ENCODE measurements at regions not wholly inside any gene's neighbourhood (a gene's known extent, or its start where the extent isn't known, plus 50 kb on each side); places are given as distances from the start of the nearest gene placed in this dataset.

DNA sequence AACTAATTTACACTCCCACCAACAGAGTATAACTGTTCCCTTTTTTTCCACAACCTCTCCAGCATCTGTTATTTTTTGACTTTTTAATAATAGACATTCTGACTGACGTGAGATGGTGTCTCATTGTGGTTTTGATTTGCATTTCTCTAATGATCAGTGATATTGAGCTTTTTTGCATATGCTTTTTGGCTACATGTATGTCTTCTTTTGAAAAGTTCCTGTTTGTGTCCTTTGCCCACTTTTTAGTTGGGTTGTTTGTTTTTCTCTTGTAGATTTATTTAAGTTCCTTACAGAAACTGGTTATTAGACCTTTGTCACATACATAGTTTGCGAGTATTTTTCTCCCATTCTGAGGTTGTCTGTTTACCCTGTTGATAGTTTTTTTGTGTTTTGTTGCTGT, 375.2 kb downstream of the MATN1 start:
- TF ChIP-seq, protein P1, sequence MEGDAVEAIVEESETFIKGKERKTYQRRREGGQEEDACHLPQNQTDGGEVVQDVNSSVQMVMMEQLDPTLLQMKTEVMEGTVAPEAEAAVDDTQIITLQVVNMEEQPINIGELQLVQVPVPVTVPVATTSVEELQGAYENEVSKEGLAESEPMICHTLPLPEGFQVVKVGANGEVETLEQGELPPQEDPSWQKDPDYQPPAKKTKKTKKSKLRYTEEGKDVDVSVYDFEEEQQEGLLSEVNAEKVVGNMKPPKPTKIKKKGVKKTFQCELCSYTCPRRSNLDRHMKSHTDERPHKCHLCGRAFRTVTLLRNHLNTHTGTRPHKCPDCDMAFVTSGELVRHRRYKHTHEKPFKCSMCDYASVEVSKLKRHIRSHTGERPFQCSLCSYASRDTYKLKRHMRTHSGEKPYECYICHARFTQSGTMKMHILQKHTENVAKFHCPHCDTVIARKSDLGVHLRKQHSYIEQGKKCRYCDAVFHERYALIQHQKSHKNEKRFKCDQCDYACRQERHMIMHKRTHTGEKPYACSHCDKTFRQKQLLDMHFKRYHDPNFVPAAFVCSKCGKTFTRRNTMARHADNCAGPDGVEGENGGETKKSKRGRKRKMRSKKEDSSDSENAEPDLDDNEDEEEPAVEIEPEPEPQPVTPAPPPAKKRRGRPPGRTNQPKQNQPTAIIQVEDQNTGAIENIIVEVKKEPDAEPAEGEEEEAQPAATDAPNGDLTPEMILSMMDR (IDR thresholded peaks at IDR 0.05; ENCODE audit: insufficient read depth, low read length, poor library complexity, severe bottlenecking) = no peak
- Histone ChIP-seq H3K36me3 (ENCODE audit: control insufficient read depth, insufficient read depth, low read length) (no peaks in the 10 kb centered on the region), H3K4me3 (ENCODE audit: low read depth, low read length) (no peak overlapping the region), H3K27me3 (ENCODE audit: control insufficient read depth, insufficient read depth, low read length) (no peaks in the 10 kb centered on the region)
- no peak for DNase-seq (ENCODE audit: low read depth)

DNA sequence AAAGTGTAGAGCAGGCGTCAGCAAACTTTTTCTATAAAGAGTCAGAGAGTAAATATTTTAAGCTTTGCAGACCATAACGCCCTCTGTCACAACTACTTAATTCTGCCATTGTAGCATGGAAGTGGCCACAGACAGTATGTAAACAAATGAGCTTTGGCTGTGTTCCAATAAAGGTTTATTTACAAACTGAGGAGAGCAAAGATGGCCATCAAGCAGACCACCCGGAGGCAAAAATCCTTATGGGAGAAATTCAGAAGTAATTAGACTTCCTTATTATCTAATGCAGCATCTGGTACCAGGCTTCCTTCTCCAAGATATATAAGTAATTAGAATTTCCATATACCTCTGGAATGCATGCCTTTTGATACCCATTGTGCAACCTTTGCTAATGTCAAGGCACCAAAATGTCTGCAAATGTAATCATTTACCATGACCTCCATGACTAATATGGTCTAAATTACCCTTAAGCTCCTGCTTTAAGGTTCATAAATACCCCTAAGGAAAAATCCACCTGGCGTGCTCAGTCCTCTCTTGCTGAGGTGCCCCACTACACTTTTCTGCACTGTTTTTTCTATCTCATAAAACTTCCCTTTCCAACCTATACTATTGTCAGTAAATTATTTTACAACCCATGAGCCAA, 377.8 kb downstream of the MATN1 start:
- peak; percentile 26 for DNase-seq (ENCODE audit: low read depth)

DNA sequence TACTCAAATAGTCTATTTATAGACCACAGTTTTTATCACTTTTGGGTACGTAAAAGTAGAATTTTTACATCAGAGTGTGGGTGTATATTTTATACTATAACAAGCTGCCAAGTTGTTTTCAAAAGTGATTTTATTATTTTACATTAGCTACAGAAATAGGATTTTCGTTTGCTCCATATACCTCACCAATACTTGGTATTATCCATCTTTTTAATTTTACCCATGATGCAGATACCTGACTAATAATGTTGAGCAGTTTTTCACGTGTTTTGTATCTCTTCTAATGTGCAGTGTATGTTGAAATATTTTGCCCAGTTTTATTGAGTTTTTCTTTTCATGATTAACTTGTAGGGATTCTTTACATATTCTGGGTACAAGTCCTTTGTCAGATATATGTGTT, 379.8 kb downstream of the MATN1 start:
- TF ChIP-seq, protein P1 (IDR thresholded peaks at IDR 0.05; ENCODE audit: insufficient read depth, low read length, poor library complexity, severe bottlenecking) = no peak
- peaks cover 14% of the 10 kb centered on the region for H3K27me3 ChIP-seq (ENCODE audit: control insufficient read depth, insufficient read depth, low read length)
- no peak for DNase-seq (ENCODE audit: low read depth)
- H3K36me3 ChIP-seq (ENCODE audit: control insufficient read depth, insufficient read depth, low read length) = no peaks in the 10 kb centered on the region
- H3K4me3 ChIP-seq (ENCODE audit: low read depth, low read length) = no peak overlapping the region

More for the DNA sequence above, 377.8 kb downstream of the MATN1 start:
- H3K27me3 ChIP-seq (ENCODE audit: control insufficient read depth, insufficient read depth, low read length) = peaks cover 14% of the 10 kb centered on the region
- TF ChIP-seq, protein P1 (IDR thresholded peaks at IDR 0.05; ENCODE audit: insufficient read depth, low read length, poor library complexity, severe bottlenecking) = no peak
- H3K36me3 ChIP-seq (ENCODE audit: control insufficient read depth, insufficient read depth, low read length) = no peaks in the 10 kb centered on the region
- H3K4me3 ChIP-seq (ENCODE audit: low read depth, low read length) = no peak overlapping the region

DNA sequence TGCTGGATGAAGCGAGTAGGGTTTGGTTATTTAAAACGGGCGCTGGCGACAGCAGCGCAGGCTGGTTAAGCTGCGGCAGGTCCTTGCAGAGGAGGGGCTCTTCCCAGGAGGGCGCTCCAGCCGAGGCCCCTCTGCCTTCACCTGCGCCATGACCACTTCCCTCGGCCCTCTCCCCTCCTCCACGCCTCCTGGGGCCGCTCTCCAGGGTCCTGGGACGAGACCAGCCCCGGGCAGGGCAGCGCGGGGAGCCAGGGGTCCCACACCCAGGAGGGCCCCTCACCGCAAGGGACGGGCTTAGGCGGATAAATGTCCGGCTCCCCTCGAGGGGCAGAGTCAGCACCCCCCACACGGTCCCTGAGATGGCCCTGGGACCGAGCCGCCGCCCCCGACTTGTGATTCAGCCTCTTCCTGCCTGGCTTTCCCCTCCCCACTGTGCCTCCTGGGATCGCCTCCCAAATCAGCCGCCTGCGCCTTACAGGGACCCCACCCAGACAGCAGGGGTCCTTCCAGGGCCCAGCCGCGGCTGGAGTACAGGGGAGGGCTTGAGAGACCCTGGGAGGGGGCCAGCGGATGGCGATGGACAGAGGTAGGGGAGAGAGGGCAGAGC, 380.7 kb downstream of the MATN1 start:
- no peak overlapping the region for H3K4me3 ChIP-seq (ENCODE audit: low read depth, low read length)
- TF ChIP-seq, protein P1 (IDR thresholded peaks at IDR 0.05; ENCODE audit: insufficient read depth, low read length, poor library complexity, severe bottlenecking) = no peak
- no peak for DNase-seq (ENCODE audit: low read depth)
- H3K36me3 ChIP-seq (ENCODE audit: control insufficient read depth, insufficient read depth, low read length) = no peaks in the 10 kb centered on the region
- peaks cover 14% of the 10 kb centered on the region for H3K27me3 ChIP-seq (ENCODE audit: control insufficient read depth, insufficient read depth, low read length)

DNA sequence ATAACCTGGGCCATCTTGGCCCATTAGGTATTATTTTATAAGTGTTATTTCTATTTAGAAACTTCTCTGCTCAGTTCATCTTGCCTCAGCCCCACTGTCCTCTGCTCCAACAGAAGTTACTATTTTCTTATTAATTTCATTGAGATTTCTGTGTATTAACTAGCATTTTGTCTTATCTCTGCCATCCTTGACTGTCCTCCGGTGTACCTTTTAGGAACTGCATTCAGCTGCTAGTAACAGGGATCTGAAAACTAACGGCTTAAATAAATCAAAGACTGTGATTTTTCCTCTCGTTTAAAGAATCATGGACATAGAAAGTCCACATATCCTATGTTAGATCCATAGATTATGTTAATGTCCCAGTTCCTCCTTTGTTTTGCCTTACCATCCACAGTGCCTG, 382.5 kb downstream of the MATN1 start:
- Histone ChIP-seq H3K4me3 (ENCODE audit: low read depth, low read length) (no peak overlapping the region), H3K27me3 (ENCODE audit: control insufficient read depth, insufficient read depth, low read length) (peaks cover 14% of the 10 kb centered on the region), H3K36me3 (ENCODE audit: control insufficient read depth, insufficient read depth, low read length) (no peaks in the 10 kb centered on the region)
- TF ChIP-seq, protein P1 (IDR thresholded peaks at IDR 0.05; ENCODE audit: insufficient read depth, low read length, poor library complexity, severe bottlenecking) = peak; percentile 7
- DNase-seq (ENCODE audit: low read depth) = no peak

DNA sequence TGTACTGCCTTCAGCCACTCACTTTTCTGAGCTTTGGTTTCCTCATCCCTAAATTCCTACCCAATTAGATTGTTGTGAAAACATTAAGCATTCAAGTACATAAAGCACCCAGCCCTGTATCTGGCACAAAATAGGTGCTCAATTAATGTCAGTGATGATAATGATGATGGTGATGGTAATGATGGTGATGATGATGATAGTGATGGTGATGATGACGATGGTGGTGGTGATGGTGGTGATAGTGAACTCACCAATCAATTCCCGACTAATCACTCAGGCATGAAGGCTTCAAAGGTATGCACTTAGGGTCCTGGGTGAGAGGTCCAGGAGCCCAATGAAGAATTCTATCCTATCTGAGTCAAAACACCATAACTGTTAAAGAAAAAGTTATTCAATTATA, 383.5 kb downstream of the MATN1 start:
- no peak for DNase-seq (ENCODE audit: low read depth)
- no peaks in the 10 kb centered on the region for H3K36me3 ChIP-seq (ENCODE audit: control insufficient read depth, insufficient read depth, low read length)
- TF ChIP-seq, protein P1 (IDR thresholded peaks at IDR 0.05; ENCODE audit: insufficient read depth, low read length, poor library complexity, severe bottlenecking) = no peak
- H3K4me3 ChIP-seq (ENCODE audit: low read depth, low read length) = no peak overlapping the region
- peaks cover 14% of the 10 kb centered on the region for H3K27me3 ChIP-seq (ENCODE audit: control insufficient read depth, insufficient read depth, low read length)

Data from kidney epithelial cell (primary cell).